ENCODE measurements at regions not wholly inside any gene's neighbourhood (a gene's known extent, or its start where the extent isn't known, plus 50 kb on each side); places are given as distances from the start of the nearest gene placed in this dataset.

DNA sequence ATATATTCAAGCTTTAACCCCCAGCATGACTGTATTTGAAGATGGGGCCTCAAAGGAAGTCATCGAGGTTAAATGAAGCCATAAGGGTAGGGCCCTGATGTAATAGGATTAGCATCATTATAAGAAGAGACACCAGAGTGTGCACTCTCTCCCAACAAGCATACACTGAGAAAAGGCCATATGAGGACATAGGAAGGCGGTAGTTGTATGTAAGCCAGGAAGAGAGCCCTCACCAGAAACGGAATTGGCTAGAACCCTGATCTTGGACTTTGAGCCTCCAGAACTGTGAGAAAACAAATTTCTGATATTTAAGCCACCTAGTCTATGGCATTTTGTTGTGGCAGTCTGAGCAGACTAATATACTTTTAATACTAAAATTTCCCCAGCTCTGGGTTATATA, 150.1 kb upstream of the STXBP5 start:
- no peak for TF ChIP-seq EZH2 (IDR thresholded peaks at IDR 0.05; ENCODE audit: borderline replicate concordance, low read length)
- TF ChIP-seq, protein P1, sequence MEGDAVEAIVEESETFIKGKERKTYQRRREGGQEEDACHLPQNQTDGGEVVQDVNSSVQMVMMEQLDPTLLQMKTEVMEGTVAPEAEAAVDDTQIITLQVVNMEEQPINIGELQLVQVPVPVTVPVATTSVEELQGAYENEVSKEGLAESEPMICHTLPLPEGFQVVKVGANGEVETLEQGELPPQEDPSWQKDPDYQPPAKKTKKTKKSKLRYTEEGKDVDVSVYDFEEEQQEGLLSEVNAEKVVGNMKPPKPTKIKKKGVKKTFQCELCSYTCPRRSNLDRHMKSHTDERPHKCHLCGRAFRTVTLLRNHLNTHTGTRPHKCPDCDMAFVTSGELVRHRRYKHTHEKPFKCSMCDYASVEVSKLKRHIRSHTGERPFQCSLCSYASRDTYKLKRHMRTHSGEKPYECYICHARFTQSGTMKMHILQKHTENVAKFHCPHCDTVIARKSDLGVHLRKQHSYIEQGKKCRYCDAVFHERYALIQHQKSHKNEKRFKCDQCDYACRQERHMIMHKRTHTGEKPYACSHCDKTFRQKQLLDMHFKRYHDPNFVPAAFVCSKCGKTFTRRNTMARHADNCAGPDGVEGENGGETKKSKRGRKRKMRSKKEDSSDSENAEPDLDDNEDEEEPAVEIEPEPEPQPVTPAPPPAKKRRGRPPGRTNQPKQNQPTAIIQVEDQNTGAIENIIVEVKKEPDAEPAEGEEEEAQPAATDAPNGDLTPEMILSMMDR (conservative IDR thresholded peaks at IDR 0.05 in 1 of 2, IDR thresholded peaks at IDR 0.05 in 1 of 2; ENCODE audit: extremely low read depth in 1 of 2, insufficient read depth in 1 of 2, low read depth in 1 of 2, low read length in 2 of 2) = no peak
